RPMI7951 (cell line): ENCODE measurements at regions not wholly inside any gene's neighbourhood (a gene's known extent, or its start where the extent isn't known, plus 50 kb on each side); places are given as distances from the start of the nearest gene placed in this dataset.
A peak's percentile ranks its signal among the peaks of the same experiment; 100 is the strongest.

ENCODE experiments used
- DNase-seq: peaks from one replicate; pipeline ENCODE4 v3.0.0-alpha.2; 2012; ENCODE audit warnings: low read depth

GRCh38 chr1:55425310-55425930 lies 210.3 kb upstream of the USP24 start:
- DNase-seq, result no peak

- no peak for DNase-seq
Observed at GRCh38 chr1:55423376-55423775, 208.2 kb upstream of the USP24 start.

- peak; percentile 51 for DNase-seq
Observed at GRCh38 chr1:55420929-55421716, 206.0 kb upstream of the USP24 start.

- no peak for DNase-seq
Observed at GRCh38 chr1:55420026-55420425, 204.9 kb upstream of the USP24 start.

GRCh38 chr1:55418208-55419000 lies 203.2 kb upstream of the USP24 start:
- peak; percentile 9 for DNase-seq

- DNase-seq, result no peak
Observed at GRCh38 chr1:55416164-55416842, 201.1 kb upstream of the USP24 start.

GRCh38 chr1:55413286-55413685 lies 198.1 kb upstream of the USP24 start:
- no peak for DNase-seq

GRCh38 chr1:55412060-55412459 lies 196.9 kb upstream of the USP24 start:
- DNase-seq, result no peak

- DNase-seq, result peak; percentile 70
Observed at GRCh38 chr1:55402671-55403464, 187.7 kb upstream of the USP24 start.

- peak; percentile 86 for DNase-seq
Observed at GRCh38 chr1:55402142-55402541, 187.0 kb upstream of the USP24 start.

- DNase-seq, result peak; percentile 81
Observed at GRCh38 chr1:55400508-55400907, 185.3 kb upstream of the USP24 start.

GRCh38 chr1:55399346-55399745 lies 184.2 kb upstream of the USP24 start:
- DNase-seq, result peak; percentile 46

GRCh38 chr1:55396381-55396891 lies 181.3 kb upstream of the USP24 start:
- no peak for DNase-seq

- DNase-seq, result no peak
Observed at GRCh38 chr1:55388960-55389359, 173.8 kb upstream of the USP24 start.

GRCh38 chr1:55387145-55387544 lies 172.0 kb upstream of the USP24 start:
- no peak for DNase-seq

GRCh38 chr1:55386456-55386855 lies 171.3 kb upstream of the USP24 start:
- DNase-seq, result peak; percentile 60

- no peak for DNase-seq
Observed at GRCh38 chr1:55385402-55386018, 170.3 kb upstream of the USP24 start.

GRCh38 chr1:55384637-55385036 lies 169.5 kb upstream of the USP24 start:
- no peak for DNase-seq

GRCh38 chr1:55382806-55383305 lies 167.7 kb upstream of the USP24 start:
- DNase-seq, result no peak

- no peak for DNase-seq
Observed at GRCh38 chr1:55381983-55382382, 166.8 kb upstream of the USP24 start.
